ENCODE measurements at regions not wholly inside any gene's neighbourhood (a gene's known extent, or its start where the extent isn't known, plus 50 kb on each side); places are given as distances from the start of the nearest gene placed in this dataset.

GRCh38 chr12:61880186-61880585 is 380.0 kb upstream of the USP15 start:
- Histone ChIP-seq H3K9me3 (ENCODE audit: control insufficient read depth, low read length) (no peaks in the 10 kb centered on the region), H3K27ac (ENCODE audit: low read depth, low read length, severe bottlenecking) (no peak overlapping the region), H3K4me1 (ENCODE audit: control insufficient read depth, insufficient read depth, low read length, poor library complexity, severe bottlenecking) (no peaks in the 10 kb centered on the region), H3K36me3 (ENCODE audit: control insufficient read depth, insufficient read depth, low read length) (no peaks in the 10 kb centered on the region), H3K4me3 (ENCODE audit: extremely low read depth, insufficient read depth, low read length, poor library complexity, severe bottlenecking) (no peak overlapping the region)
- WGBS, 2 experiments (ENCODE audit: insufficient coverage in 2 of 2) = 84 to 88% methylated on average over 7 of the region's 7 CpGs

DNA sequence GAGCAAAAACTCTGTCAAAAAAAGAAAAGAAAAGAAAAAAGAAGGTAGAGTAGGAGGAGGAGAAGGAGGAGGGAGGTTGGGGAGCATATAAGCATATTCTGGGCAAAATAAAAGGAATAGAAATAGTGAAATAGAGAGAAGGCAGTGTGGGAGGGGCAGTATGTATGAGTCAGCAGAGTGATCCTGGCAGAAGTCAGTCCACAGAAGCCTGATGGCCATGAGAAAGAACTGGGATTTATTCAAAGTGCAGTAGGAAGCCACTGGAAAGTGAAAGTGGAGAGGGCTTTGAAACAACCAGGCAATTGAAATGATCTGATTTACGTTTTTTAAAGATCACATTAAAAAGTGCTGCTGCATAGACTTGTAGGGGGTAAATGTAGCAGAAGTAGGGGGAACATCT is 368.6 kb upstream of the USP15 start:
- WGBS, 2 experiments (ENCODE audit: insufficient coverage in 2 of 2) = 46 to 71% methylated on average over 1 of the region's 1 CpG
- Histone ChIP-seq H3K4me3 (ENCODE audit: extremely low read depth, insufficient read depth, low read length, poor library complexity, severe bottlenecking) (no peak overlapping the region), H3K4me1 (ENCODE audit: control insufficient read depth, insufficient read depth, low read length, poor library complexity, severe bottlenecking) (no peaks in the 10 kb centered on the region), H3K27ac (ENCODE audit: low read depth, low read length, severe bottlenecking) (no peak overlapping the region), H3K9me3 (ENCODE audit: control insufficient read depth, low read length) (no peaks in the 10 kb centered on the region), H3K36me3 (ENCODE audit: control insufficient read depth, insufficient read depth, low read length) (no peaks in the 10 kb centered on the region)

DNA sequence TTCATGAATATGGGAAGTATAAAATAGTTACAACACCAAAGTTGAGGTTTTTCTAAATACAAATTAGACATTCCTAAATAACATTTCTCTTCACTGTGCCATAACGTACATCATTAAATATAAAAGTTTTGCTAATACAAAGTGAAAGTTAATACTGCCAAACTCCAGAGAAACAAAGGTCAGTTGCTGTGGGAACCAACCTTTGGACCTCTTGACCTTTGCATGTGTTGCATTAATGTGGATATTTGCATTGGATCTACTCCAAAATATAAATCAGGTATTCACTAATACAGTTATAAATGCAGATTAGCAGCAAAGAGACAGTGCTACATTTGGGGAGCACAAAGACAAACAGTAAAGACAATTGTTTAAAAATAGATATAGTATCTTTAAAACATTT is 366.0 kb upstream of the USP15 start:
- H3K4me1 ChIP-seq (ENCODE audit: control insufficient read depth, insufficient read depth, low read length, poor library complexity, severe bottlenecking) = no peaks in the 10 kb centered on the region
- no CpG with 5 or more reads among the region's 1 CpG for WGBS, 2 experiments (ENCODE audit: insufficient coverage in 2 of 2)

DNA sequence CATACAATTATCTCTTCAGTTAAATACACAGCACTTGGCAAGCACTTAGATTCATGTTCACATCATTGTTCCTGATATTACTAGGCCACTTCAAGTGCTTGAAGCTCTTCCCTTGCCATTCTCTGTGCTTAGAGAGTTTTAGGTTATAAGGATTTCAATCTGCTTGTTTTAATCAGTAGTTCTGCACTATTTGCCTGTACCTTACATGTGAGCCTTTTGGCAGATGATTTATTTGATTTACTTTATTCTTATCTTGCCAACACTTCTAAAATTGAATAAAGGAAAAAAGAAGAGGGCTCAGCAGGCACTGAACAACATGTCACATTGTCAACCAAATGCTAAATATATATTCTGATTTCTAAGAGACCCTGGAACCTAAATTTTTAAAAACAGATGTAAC is 363.8 kb upstream of the USP15 start:
- Histone ChIP-seq H3K27ac (ENCODE audit: low read depth, low read length, severe bottlenecking) (no peak overlapping the region), H3K9me3 (ENCODE audit: control insufficient read depth, low read length) (peaks cover 8% of the 10 kb centered on the region), H3K36me3 (ENCODE audit: control insufficient read depth, insufficient read depth, low read length) (no peaks in the 10 kb centered on the region), H3K4me1 (ENCODE audit: control insufficient read depth, insufficient read depth, low read length, poor library complexity, severe bottlenecking) (no peaks in the 10 kb centered on the region), H3K4me3 (ENCODE audit: extremely low read depth, insufficient read depth, low read length, poor library complexity, severe bottlenecking) (no peak overlapping the region)

More for the DNA sequence above, 366.0 kb upstream of the USP15 start:
- Histone ChIP-seq H3K36me3 (ENCODE audit: control insufficient read depth, insufficient read depth, low read length) (no peaks in the 10 kb centered on the region), H3K9me3 (ENCODE audit: control insufficient read depth, low read length) (peaks cover 8% of the 10 kb centered on the region), H3K4me3 (ENCODE audit: extremely low read depth, insufficient read depth, low read length, poor library complexity, severe bottlenecking) (no peak overlapping the region), H3K27ac (ENCODE audit: low read depth, low read length, severe bottlenecking) (no peak overlapping the region)

- H3K4me3 ChIP-seq (ENCODE audit: extremely low read depth, insufficient read depth, low read length, poor library complexity, severe bottlenecking) = no peak overlapping the region
- no peak overlapping the region for H3K27ac ChIP-seq (ENCODE audit: low read depth, low read length, severe bottlenecking)
- 86 to 94% methylated on average over 1 of the region's 1 CpG for WGBS, 2 experiments (ENCODE audit: insufficient coverage in 2 of 2)
- H3K36me3 ChIP-seq (ENCODE audit: control insufficient read depth, insufficient read depth, low read length) = no peaks in the 10 kb centered on the region
- H3K4me1 ChIP-seq (ENCODE audit: control insufficient read depth, insufficient read depth, low read length, poor library complexity, severe bottlenecking) = no peaks in the 10 kb centered on the region
- peaks cover 8% of the 10 kb centered on the region for H3K9me3 ChIP-seq (ENCODE audit: control insufficient read depth, low read length)
Observed at GRCh38 chr12:61902403-61902802, 357.8 kb upstream of the USP15 start.

GRCh38 chr12:61911113-61911512 is 349.1 kb upstream of the USP15 start:
- Histone ChIP-seq H3K4me1 (ENCODE audit: control insufficient read depth, insufficient read depth, low read length, poor library complexity, severe bottlenecking) (no peaks in the 10 kb centered on the region), H3K9me3 (ENCODE audit: control insufficient read depth, low read length) (no peaks in the 10 kb centered on the region), H3K27ac (ENCODE audit: low read depth, low read length, severe bottlenecking) (no peak overlapping the region), H3K36me3 (ENCODE audit: control insufficient read depth, insufficient read depth, low read length) (no peaks in the 10 kb centered on the region), H3K4me3 (ENCODE audit: extremely low read depth, insufficient read depth, low read length, poor library complexity, severe bottlenecking) (no peak overlapping the region)
- WGBS, 2 experiments (ENCODE audit: insufficient coverage in 2 of 2) = no CpG with 5 or more reads among the region's 2 CpGs

DNA sequence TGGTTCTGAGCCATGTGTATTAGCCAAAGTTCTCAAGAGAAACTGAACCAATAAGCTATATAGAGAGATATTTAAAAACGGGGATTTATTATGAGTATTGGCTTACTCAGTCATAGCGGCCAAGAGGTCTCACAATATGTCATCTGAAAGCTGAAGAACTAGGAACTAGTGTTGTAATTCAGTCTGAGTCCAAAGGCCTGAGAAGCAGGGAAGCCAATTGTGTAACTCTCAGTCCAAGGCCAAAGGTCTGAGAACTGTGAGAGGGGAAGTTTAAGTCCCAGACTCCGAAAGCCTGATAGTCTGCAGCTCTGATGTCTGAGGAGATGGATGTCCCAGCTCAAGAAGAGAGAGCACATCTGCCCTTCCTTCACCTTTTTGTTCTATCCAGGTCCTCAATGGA is 344.8 kb upstream of the USP15 start:
- 85 to 94% methylated on average over 2 to 3 of the region's 3 CpGs for WGBS, 2 experiments (ENCODE audit: insufficient coverage in 2 of 2)
- H3K4me1 ChIP-seq (ENCODE audit: control insufficient read depth, insufficient read depth, low read length, poor library complexity, severe bottlenecking) = no peaks in the 10 kb centered on the region
- no peak overlapping the region for H3K27ac ChIP-seq (ENCODE audit: low read depth, low read length, severe bottlenecking)
- H3K9me3 ChIP-seq (ENCODE audit: control insufficient read depth, low read length) = no peaks in the 10 kb centered on the region
- H3K4me3 ChIP-seq (ENCODE audit: extremely low read depth, insufficient read depth, low read length, poor library complexity, severe bottlenecking) = no peak overlapping the region
- no peaks in the 10 kb centered on the region for H3K36me3 ChIP-seq (ENCODE audit: control insufficient read depth, insufficient read depth, low read length)

DNA sequence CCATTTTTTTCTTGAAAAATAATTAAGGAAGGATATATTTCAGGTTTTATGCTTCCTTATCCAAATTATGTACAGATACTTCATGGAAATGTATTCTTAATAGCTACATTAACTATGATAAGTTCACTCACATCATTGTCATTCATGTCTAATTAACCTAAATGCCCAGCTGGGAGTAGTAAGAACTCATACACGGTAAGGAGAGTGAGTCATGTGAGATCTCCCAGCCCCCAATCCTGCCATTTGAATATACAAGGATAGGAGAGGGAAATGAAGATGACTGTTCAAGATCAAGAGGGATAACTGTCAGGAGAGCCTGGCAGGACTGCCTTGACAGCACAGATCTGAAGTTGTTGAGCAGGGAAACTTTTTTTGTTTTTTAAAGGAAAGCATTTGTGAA is 343.4 kb upstream of the USP15 start:
- Histone ChIP-seq H3K4me3 (ENCODE audit: extremely low read depth, insufficient read depth, low read length, poor library complexity, severe bottlenecking) (no peak overlapping the region), H3K4me1 (ENCODE audit: control insufficient read depth, insufficient read depth, low read length, poor library complexity, severe bottlenecking) (no peaks in the 10 kb centered on the region), H3K27ac (ENCODE audit: low read depth, low read length, severe bottlenecking) (no peak overlapping the region), H3K9me3 (ENCODE audit: control insufficient read depth, low read length) (no peaks in the 10 kb centered on the region), H3K36me3 (ENCODE audit: control insufficient read depth, insufficient read depth, low read length) (no peaks in the 10 kb centered on the region)
- WGBS, 2 experiments (ENCODE audit: insufficient coverage in 2 of 2) = no CpG with 5 or more reads among the region's 1 CpG

DNA sequence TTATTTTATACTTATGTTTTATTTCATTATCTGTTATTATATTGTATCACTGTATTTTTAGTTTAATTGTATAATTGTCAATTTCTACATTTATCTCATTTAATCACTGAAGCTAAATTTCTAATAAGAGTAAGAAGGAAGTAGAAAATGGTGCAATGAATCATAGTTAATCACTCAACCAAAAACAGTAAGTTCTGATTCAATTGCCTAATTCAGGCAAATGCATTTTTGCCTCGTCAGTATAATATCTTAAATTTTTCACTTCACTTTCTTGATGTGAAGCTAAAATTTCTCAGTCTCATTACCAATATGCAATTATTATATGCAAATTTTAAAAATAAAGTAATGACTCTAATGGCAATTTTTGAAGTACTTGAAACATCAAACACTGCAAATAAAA is 340.5 kb upstream of the USP15 start:
- no peak overlapping the region for H3K4me3 ChIP-seq (ENCODE audit: extremely low read depth, insufficient read depth, low read length, poor library complexity, severe bottlenecking)
- no peak overlapping the region for H3K27ac ChIP-seq (ENCODE audit: low read depth, low read length, severe bottlenecking)
- H3K9me3 ChIP-seq (ENCODE audit: control insufficient read depth, low read length) = no peaks in the 10 kb centered on the region
- no peaks in the 10 kb centered on the region for H3K4me1 ChIP-seq (ENCODE audit: control insufficient read depth, insufficient read depth, low read length, poor library complexity, severe bottlenecking)
- H3K36me3 ChIP-seq (ENCODE audit: control insufficient read depth, insufficient read depth, low read length) = no peaks in the 10 kb centered on the region
- no CpG with 5 or more reads among the region's 1 CpG for WGBS, 2 experiments (ENCODE audit: insufficient coverage in 2 of 2)

GRCh38 chr12:61920230-61920629 is 340.0 kb upstream of the USP15 start:
- no peak overlapping the region for H3K27ac ChIP-seq (ENCODE audit: low read depth, low read length, severe bottlenecking)
- no peaks in the 10 kb centered on the region for H3K4me1 ChIP-seq (ENCODE audit: control insufficient read depth, insufficient read depth, low read length, poor library complexity, severe bottlenecking)
- no peaks in the 10 kb centered on the region for H3K9me3 ChIP-seq (ENCODE audit: control insufficient read depth, low read length)
- no peak overlapping the region for H3K4me3 ChIP-seq (ENCODE audit: extremely low read depth, insufficient read depth, low read length, poor library complexity, severe bottlenecking)
- no peaks in the 10 kb centered on the region for H3K36me3 ChIP-seq (ENCODE audit: control insufficient read depth, insufficient read depth, low read length)
- WGBS, 2 experiments (ENCODE audit: insufficient coverage in 2 of 2) = 100% methylated on average over 1 of the region's 1 CpG

DNA sequence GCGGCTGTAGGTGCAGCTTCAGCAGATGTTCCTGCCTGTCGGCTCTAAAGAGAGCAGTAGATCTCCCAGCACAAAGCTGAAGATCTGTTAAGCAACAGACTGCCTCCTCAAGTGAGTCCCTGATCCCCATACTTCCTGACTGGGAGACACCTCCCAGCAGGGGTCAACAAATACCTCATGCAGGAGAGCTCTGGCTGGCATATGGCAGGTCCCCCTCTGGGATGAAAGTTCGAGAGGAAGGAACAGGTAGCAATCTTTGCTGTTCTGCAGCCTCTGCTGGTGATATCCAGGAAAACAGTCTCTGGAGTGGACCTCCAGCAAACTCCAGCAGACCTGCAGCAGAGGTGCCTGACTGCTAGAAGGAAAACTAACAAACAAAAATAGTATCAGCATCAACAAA is 337.1 kb upstream of the USP15 start:
- WGBS, 2 experiments (ENCODE audit: insufficient coverage in 2 of 2) = 89 to 90% methylated on average over 3 of the region's 3 CpGs
- Histone ChIP-seq H3K27ac (ENCODE audit: low read depth, low read length, severe bottlenecking) (no peak overlapping the region), H3K4me1 (ENCODE audit: control insufficient read depth, insufficient read depth, low read length, poor library complexity, severe bottlenecking) (no peaks in the 10 kb centered on the region), H3K4me3 (ENCODE audit: extremely low read depth, insufficient read depth, low read length, poor library complexity, severe bottlenecking) (no peak overlapping the region), H3K36me3 (ENCODE audit: control insufficient read depth, insufficient read depth, low read length) (no peaks in the 10 kb centered on the region), H3K9me3 (ENCODE audit: control insufficient read depth, low read length) (no peaks in the 10 kb centered on the region)

GRCh38 chr12:61934564-61934963 is 325.6 kb upstream of the USP15 start:
- 80 to 86% methylated on average over 1 of the region's 2 CpGs for WGBS, 2 experiments (ENCODE audit: insufficient coverage in 2 of 2)
- Histone ChIP-seq H3K4me1 (ENCODE audit: control insufficient read depth, insufficient read depth, low read length, poor library complexity, severe bottlenecking) (no peaks in the 10 kb centered on the region), H3K27ac (ENCODE audit: low read depth, low read length, severe bottlenecking) (no peak overlapping the region), H3K4me3 (ENCODE audit: extremely low read depth, insufficient read depth, low read length, poor library complexity, severe bottlenecking) (no peak overlapping the region), H3K36me3 (ENCODE audit: control insufficient read depth, insufficient read depth, low read length) (no peaks in the 10 kb centered on the region), H3K9me3 (ENCODE audit: control insufficient read depth, low read length) (no peaks in the 10 kb centered on the region)
